H9 (cell line): ENCODE measurements at regions not wholly inside any gene's neighbourhood (a gene's known extent, or its start where the extent isn't known, plus 50 kb on each side); places are given as distances from the start of the nearest gene placed in this dataset.

Experiments
- DNase-seq: peaks from one replicate; pipeline ENCODE4 v3.0.0-alpha.2; 2017
- H2AFZ ChIP-seq: one replicate; pipeline ENCODE4 v1.6.1; 2013; ENCODE audit warnings: mild to moderate bottlenecking, low read length, control low read depth, moderate library complexity
- H2AK5ac ChIP-seq: 2 replicates; pipeline ENCODE4 v1.6.1; 2013; ENCODE audit warnings: low read length, control low read depth, mixed read lengths; ENCODE audit not compliant: insufficient read length
- H2BK120ac ChIP-seq: one replicate; pipeline ENCODE4 v1.6.1; 2013; ENCODE audit warnings: low read depth, mild to moderate bottlenecking, low read length, control low read depth, inconsistent platforms; ENCODE audit not compliant: poor library complexity, severe bottlenecking
- H2BK12ac ChIP-seq: 2 replicates; pipeline ENCODE4 v1.6.1; 2013; ENCODE audit warnings: low read length, control low read depth, mixed read lengths, low read depth; ENCODE audit not compliant: insufficient read length
- H2BK15ac ChIP-seq: 2 replicates; pipeline ENCODE4 v1.6.1; 2013; ENCODE audit warnings: low read depth, low read length, control low read depth
- H2BK20ac ChIP-seq: one replicate; pipeline ENCODE4 v1.6.1; 2013; ENCODE audit warnings: low read depth, mild to moderate bottlenecking, low read length, control low read depth, inconsistent platforms; ENCODE audit not compliant: poor library complexity, severe bottlenecking
- H2BK5ac ChIP-seq: 2 replicates; pipeline ENCODE4 v1.6.1; 2013; ENCODE audit warnings: low read length, control low read depth, mixed read lengths; ENCODE audit not compliant: insufficient read length
- H3K14ac ChIP-seq: 2 replicates; pipeline ENCODE4 v1.6.1; 2013; ENCODE audit warnings: low read length, control low read depth; ENCODE audit not compliant: insufficient read depth
- H3K18ac ChIP-seq: 2 replicates; pipeline ENCODE4 v1.6.1; 2013; ENCODE audit warnings: low read depth, mild to moderate bottlenecking, mixed read lengths, low read length, control low read depth; ENCODE audit not compliant: insufficient read length
- H3K23ac ChIP-seq: 2 replicates; pipeline ENCODE4 v1.6.1; 2013; ENCODE audit warnings: low read length, control low read depth, mixed read lengths, low read depth; ENCODE audit not compliant: insufficient read length
- H3K23me2 ChIP-seq: 2 replicates; pipeline ENCODE4 v1.6.1; 2013; ENCODE audit warnings: low read depth, mild to moderate bottlenecking, mixed read lengths, low read length, control low read depth; ENCODE audit not compliant: insufficient read length, poor library complexity, severe bottlenecking
- H3K27ac ChIP-seq: 2 replicates; pipeline ENCODE4 v1.5.1; 2013; ENCODE audit warnings: low read length, control low read depth, mixed read lengths, low read depth; ENCODE audit not compliant: insufficient read length
- H3K27me3 ChIP-seq: 2 replicates; pipeline ENCODE4 v1.6.1; 2013; ENCODE audit warnings: low read length, control low read depth, inconsistent platforms; ENCODE audit not compliant: insufficient read depth
- H3K4ac ChIP-seq: 2 replicates; pipeline ENCODE4 v1.6.1; 2013; ENCODE audit warnings: low read depth, mild to moderate bottlenecking, control low read depth, inconsistent platforms, low read length, moderate library complexity
- H3K4me1 ChIP-seq: 2 replicates; pipeline ENCODE4 v1.6.1; 2013; ENCODE audit warnings: low read length, control low read depth, inconsistent platforms; ENCODE audit not compliant: insufficient read depth
- H3K4me2 ChIP-seq: 2 replicates; pipeline ENCODE4 v1.6.1; 2013; ENCODE audit warnings: low read length, control low read depth, mixed read lengths; ENCODE audit not compliant: insufficient read length, insufficient read depth
- H3K56ac ChIP-seq: 2 replicates; pipeline ENCODE4 v1.6.1; 2013; ENCODE audit warnings: low read depth, mild to moderate bottlenecking, mixed read lengths, low read length, control low read depth; ENCODE audit not compliant: insufficient read length
- H3K79me1 ChIP-seq: 2 replicates; pipeline ENCODE4 v1.6.1; 2013; ENCODE audit warnings: low read depth, mild to moderate bottlenecking, moderate library complexity, low read length, control low read depth, inconsistent platforms; ENCODE audit not compliant: insufficient read depth, poor library complexity, severe bottlenecking
- H3K79me2 ChIP-seq: 2 replicates; pipeline ENCODE4 v1.6.1; 2013; ENCODE audit warnings: low read length, control low read depth, inconsistent platforms; ENCODE audit not compliant: insufficient read depth
- H3K9ac ChIP-seq: 2 replicates; pipeline ENCODE4 v1.6.1; 2013; ENCODE audit warnings: low read length, control low read depth, mixed read lengths; ENCODE audit not compliant: insufficient read length; ENCODE audit errors: extremely low read depth
- H3K9me3 ChIP-seq: one replicate; pipeline ENCODE4 v1.6.1; 2013; ENCODE audit warnings: low read depth, low read length, inconsistent platforms; ENCODE audit not compliant: control insufficient read depth
- H3T11ph ChIP-seq: one replicate; pipeline ENCODE4 v1.6.1; 2013; ENCODE audit warnings: mild to moderate bottlenecking, low read length, control low read depth, inconsistent platforms
- H4K20me1 ChIP-seq: one replicate; pipeline ENCODE4 v1.6.1; 2013; ENCODE audit not compliant: control insufficient read depth, insufficient read length, insufficient read depth
- H4K5ac ChIP-seq: 2 replicates; pipeline ENCODE4 v1.6.1; 2013; ENCODE audit warnings: low read depth, mild to moderate bottlenecking, mixed read lengths, low read length, control low read depth; ENCODE audit not compliant: insufficient read length
- H4K8ac ChIP-seq: replicated peaks from 2 replicates; pipeline ENCODE4 v1.6.1; 2013; ENCODE audit warnings: low read length, control low read depth, mixed read lengths, low read depth; ENCODE audit not compliant: insufficient read length
- H4K91ac ChIP-seq: 2 replicates; pipeline ENCODE4 v1.6.1; 2013; ENCODE audit warnings: low read depth, mild to moderate bottlenecking, moderate library complexity, mixed read lengths, low read length, control low read depth; ENCODE audit not compliant: insufficient read length
- H3K27ac Mint-ChIP-seq, 3 experiments: 2 replicates in 2 of 3; 3 replicates in 1 of 3; pipeline ENCODE4 v1.8.0; 2020 to 2021; ENCODE audit warnings: mixed read lengths in 3 of 3, mild to moderate bottlenecking in 1 of 3, moderate library complexity in 1 of 3
- H3K27me3 Mint-ChIP-seq: 2 replicates; pipeline ENCODE4 v1.8.0; 2021; ENCODE audit warnings: low read depth, mild to moderate bottlenecking, moderate library complexity, mixed read lengths
- H3K36me3 Mint-ChIP-seq, 3 experiments: 2 replicates in 2 of 3; 3 replicates in 1 of 3; pipeline ENCODE4 v1.8.0; 2020 to 2021; ENCODE audit warnings: low read depth in 3 of 3, mixed read lengths in 3 of 3; ENCODE audit not compliant: insufficient read depth in 1 of 3
- H3K4me1 Mint-ChIP-seq, 2 experiments: 2 replicates each; pipeline ENCODE4 v1.8.0; 2020; ENCODE audit warnings: mixed read lengths in 2 of 2
- H3K4me3 Mint-ChIP-seq, 2 experiments: 2 replicates in 1 of 2; 3 replicates in 1 of 2; pipeline ENCODE4 v1.8.0; 2020 to 2021; ENCODE audit warnings: mild to moderate bottlenecking in 2 of 2, mixed read lengths in 2 of 2, moderate library complexity in 1 of 2
- H3K9me3 Mint-ChIP-seq, 2 experiments: 2 replicates in 1 of 2; 3 replicates in 1 of 2; pipeline ENCODE4 v1.8.0; 2020; ENCODE audit warnings: mild to moderate bottlenecking in 2 of 2, mixed read lengths in 2 of 2, moderate library complexity in 1 of 2
- WGBS: extraction: QIAGEN DNeasy Blood & Tissue Kit; methylation state at CpG from one replicate; pipeline ENCODE4 v1.1.7; 2013; ENCODE audit warnings: missing lambda C conversion rate, low lambda C conversion rate, mixed read lengths; ENCODE audit not compliant: insufficient read length; ENCODE audit errors: extremely low coverage; 5-methylcytosine and 5-hydroxymethylcytosine counted together
- TF ChIP-seq, protein P1 (sequence below): fragments of 200-600 bp; sonication (generic); conservative IDR thresholded peaks from 3 replicates; pipeline ENCODE4 v1.8.0; 2021; ENCODE audit warnings: antibody characterized with exemption, mild to moderate bottlenecking

- DNase-seq = no peak
- WGBS = no CpG with 5 or more reads among the region's 9 CpGs
- no peak overlapping the region for H3K27ac Mint-ChIP-seq
- H2AFZ ChIP-seq = no peak overlapping the region
- no peak overlapping the region for H2BK5ac ChIP-seq
- no peak overlapping the region for H4K91ac ChIP-seq
- no peak overlapping the region for H4K5ac ChIP-seq
- TF ChIP-seq, protein P1, sequence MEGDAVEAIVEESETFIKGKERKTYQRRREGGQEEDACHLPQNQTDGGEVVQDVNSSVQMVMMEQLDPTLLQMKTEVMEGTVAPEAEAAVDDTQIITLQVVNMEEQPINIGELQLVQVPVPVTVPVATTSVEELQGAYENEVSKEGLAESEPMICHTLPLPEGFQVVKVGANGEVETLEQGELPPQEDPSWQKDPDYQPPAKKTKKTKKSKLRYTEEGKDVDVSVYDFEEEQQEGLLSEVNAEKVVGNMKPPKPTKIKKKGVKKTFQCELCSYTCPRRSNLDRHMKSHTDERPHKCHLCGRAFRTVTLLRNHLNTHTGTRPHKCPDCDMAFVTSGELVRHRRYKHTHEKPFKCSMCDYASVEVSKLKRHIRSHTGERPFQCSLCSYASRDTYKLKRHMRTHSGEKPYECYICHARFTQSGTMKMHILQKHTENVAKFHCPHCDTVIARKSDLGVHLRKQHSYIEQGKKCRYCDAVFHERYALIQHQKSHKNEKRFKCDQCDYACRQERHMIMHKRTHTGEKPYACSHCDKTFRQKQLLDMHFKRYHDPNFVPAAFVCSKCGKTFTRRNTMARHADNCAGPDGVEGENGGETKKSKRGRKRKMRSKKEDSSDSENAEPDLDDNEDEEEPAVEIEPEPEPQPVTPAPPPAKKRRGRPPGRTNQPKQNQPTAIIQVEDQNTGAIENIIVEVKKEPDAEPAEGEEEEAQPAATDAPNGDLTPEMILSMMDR = no peak
- no peak overlapping the region for H3K18ac ChIP-seq
- no peak overlapping the region for H3K27ac ChIP-seq
- H3K36me3 Mint-ChIP-seq = no peaks in the 10 kb centered on the region
- no peak overlapping the region for H2BK20ac ChIP-seq
- H3K23me2 ChIP-seq = no peaks in the 10 kb centered on the region
- H3K27me3 Mint-ChIP-seq = no peaks in the 10 kb centered on the region
- no peak overlapping the region for H2BK12ac ChIP-seq
- no peaks in the 10 kb centered on the region for H3K79me2 ChIP-seq
- no peak overlapping the region for H3K56ac ChIP-seq
- no peaks in the 10 kb centered on the region for H3K9me3 ChIP-seq
- H3T11ph ChIP-seq = no peak overlapping the region
- H3K23ac ChIP-seq = no peak overlapping the region
- H3K4me2 ChIP-seq = no peak overlapping the region
- no peak overlapping the region for H4K8ac ChIP-seq
- no peak overlapping the region for H2AK5ac ChIP-seq
- H3K4me1 Mint-ChIP-seq = peaks cover 0 to 5% of the 10 kb centered on the region in 2 experiments; a peak in 2 of 4 replicates
- peaks cover 2% of the 10 kb centered on the region; the same call in 1 of the 2 replicates for H3K4me1 ChIP-seq
- no peak overlapping the region for H3K9ac ChIP-seq
- H2BK120ac ChIP-seq = no peak overlapping the region
- no peak overlapping the region for H3K4ac ChIP-seq
- H4K20me1 ChIP-seq = no peaks in the 10 kb centered on the region
- no peak overlapping the region for H3K14ac ChIP-seq
- no peaks in the 10 kb centered on the region; a peak in 1 of 5 replicates for H3K9me3 Mint-ChIP-seq
- H3K27me3 ChIP-seq = no peaks in the 10 kb centered on the region
- H3K79me1 ChIP-seq = no peaks in the 10 kb centered on the region
- no peak overlapping the region for H2BK15ac ChIP-seq
- H3K4me3 Mint-ChIP-seq = no peak overlapping the region
Measured at GRCh38 chr9:23438299-23438907, 387.6 kb downstream of the ELAVL2 start.
